ENCODE measurements at regions not wholly inside any gene's neighbourhood (a gene's known extent, or its start where the extent isn't known, plus 50 kb on each side); places are given as distances from the start of the nearest gene placed in this dataset.

- TF ChIP-seq CHD7 (IDR thresholded peaks at IDR 0.05; ENCODE audit: insufficient replicate concordance, low read length) (no peak), SUZ12 (IDR thresholded peaks at IDR 0.05; ENCODE audit: low read length) (no peak), NRF1 (IDR thresholded peaks at IDR 0.05; ENCODE audit: low read depth, low read length) (no peak), USF2 (IDR thresholded peaks at IDR 0.05; ENCODE audit: low read length) (no peak)
Measured at GRCh38 chr12:131404705-131405104, 306.2 kb upstream of the SFSWAP start (continued).

All from H1 (cell line).